NB4 (cell line): ENCODE measurements at regions not wholly inside any gene's neighbourhood (a gene's known extent, or its start where the extent isn't known, plus 50 kb on each side); places are given as distances from the start of the nearest gene placed in this dataset.

Source experiments
- MYC ChIP-seq: IDR thresholded peaks from 2 replicates; pipeline ENCODE4 v1.6.1; 2011; ENCODE audit warnings: low read depth, low read length
- TF ChIP-seq, protein P1 (sequence below): IDR thresholded peaks from one replicate; pipeline ENCODE4 v1.5.1; 2012; ENCODE audit warnings: low read depth, low read length

DNA sequence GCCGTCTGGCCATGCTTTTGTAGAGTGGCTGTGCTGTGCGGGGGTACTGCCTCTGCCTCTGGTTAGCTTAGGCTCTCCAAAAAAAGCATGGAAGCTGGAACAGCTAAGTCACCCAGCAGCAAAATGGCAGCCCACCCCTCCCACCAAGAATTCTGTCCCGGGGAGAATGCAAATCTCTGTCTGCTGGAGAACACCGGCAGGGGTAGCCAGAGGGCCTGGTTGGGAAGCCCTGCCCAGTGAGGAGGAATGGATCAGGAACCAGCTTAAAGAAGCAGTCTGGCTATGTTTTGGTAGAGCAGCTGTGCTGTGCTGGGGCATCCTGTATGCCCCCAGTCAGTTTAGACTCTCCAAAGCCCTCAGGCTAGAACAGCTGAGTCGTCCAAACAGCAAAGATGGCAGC, 56.2 kb upstream of the PTPRG start:
- TF ChIP-seq, protein P1, sequence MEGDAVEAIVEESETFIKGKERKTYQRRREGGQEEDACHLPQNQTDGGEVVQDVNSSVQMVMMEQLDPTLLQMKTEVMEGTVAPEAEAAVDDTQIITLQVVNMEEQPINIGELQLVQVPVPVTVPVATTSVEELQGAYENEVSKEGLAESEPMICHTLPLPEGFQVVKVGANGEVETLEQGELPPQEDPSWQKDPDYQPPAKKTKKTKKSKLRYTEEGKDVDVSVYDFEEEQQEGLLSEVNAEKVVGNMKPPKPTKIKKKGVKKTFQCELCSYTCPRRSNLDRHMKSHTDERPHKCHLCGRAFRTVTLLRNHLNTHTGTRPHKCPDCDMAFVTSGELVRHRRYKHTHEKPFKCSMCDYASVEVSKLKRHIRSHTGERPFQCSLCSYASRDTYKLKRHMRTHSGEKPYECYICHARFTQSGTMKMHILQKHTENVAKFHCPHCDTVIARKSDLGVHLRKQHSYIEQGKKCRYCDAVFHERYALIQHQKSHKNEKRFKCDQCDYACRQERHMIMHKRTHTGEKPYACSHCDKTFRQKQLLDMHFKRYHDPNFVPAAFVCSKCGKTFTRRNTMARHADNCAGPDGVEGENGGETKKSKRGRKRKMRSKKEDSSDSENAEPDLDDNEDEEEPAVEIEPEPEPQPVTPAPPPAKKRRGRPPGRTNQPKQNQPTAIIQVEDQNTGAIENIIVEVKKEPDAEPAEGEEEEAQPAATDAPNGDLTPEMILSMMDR = no peak
- no peak for TF ChIP-seq MYC
